SJCRH30 (cell line): ENCODE measurements at regions not wholly inside any gene's neighbourhood (a gene's known extent, or its start where the extent isn't known, plus 50 kb on each side); places are given as distances from the start of the nearest gene placed in this dataset.

Experiments used
- DNase-seq, 2 experiments: peaks; one replicate each; pipeline ENCODE4 v3.0.0-alpha.2; 2015 to 2020
- H3K27ac ChIP-seq: fragments of 250-450 bp; sonication (Bioruptor Pico); 2 replicates; pipeline ENCODE4 v1.5.1; 2020; ENCODE audit warnings: mild to moderate bottlenecking, moderate library complexity
- H3K27me3 ChIP-seq: fragments of 250-450 bp; sonication (Bioruptor Pico); 2 replicates; pipeline ENCODE4 v1.5.1; 2020; ENCODE audit warnings: mild to moderate bottlenecking, moderate library complexity
- H3K36me3 ChIP-seq: fragments of 250-450 bp; sonication (Bioruptor Pico); 2 replicates; pipeline ENCODE4 v1.5.1; 2020; ENCODE audit warnings: mild to moderate bottlenecking, moderate library complexity
- H3K4me1 ChIP-seq: fragments of 250-450 bp; sonication (Bioruptor Pico); 2 replicates; pipeline ENCODE4 v1.5.1; 2020; ENCODE audit warnings: mild to moderate bottlenecking, moderate library complexity
- H3K4me3 ChIP-seq: fragments of 250-450 bp; sonication (Bioruptor Pico); 2 replicates; pipeline ENCODE4 v1.5.1; 2020; ENCODE audit warnings: mild to moderate bottlenecking, moderate library complexity
- H3K9me3 ChIP-seq: fragments of 250-450 bp; sonication (Bioruptor Pico); replicated peaks from 2 replicates; pipeline ENCODE4 v1.5.1; 2020; ENCODE audit warnings: mild to moderate bottlenecking, moderate library complexity

GRCh38 chr20:54306985-54307710 lies 99.3 kb downstream of the PFDN4 start:
- H3K4me3 ChIP-seq, result no peak overlapping the region
- no peaks in the 10 kb centered on the region for H3K4me1 ChIP-seq
- no peak overlapping the region for H3K27ac ChIP-seq
- no peaks in the 10 kb centered on the region for H3K36me3 ChIP-seq
- DNase-seq, result no peak
- H3K9me3 ChIP-seq, result no peaks in the 10 kb centered on the region
- H3K27me3 ChIP-seq, result peaks cover 4% of the 10 kb centered on the region; the same call in 1 of the 2 replicates

- Histone ChIP-seq H3K4me1 (no peaks in the 10 kb centered on the region), H3K27me3 (peaks cover 4% of the 10 kb centered on the region), H3K36me3 (no peaks in the 10 kb centered on the region), H3K4me3 (no peak overlapping the region), H3K9me3 (no peaks in the 10 kb centered on the region), H3K27ac (no peak overlapping the region)
- no peak for DNase-seq
These were observed 100.9 kb downstream of the PFDN4 start for GRCh38 chr20:54308804-54309203.

- peaks cover 8% of the 10 kb centered on the region for H3K27me3 ChIP-seq
- no peak overlapping the region for H3K4me3 ChIP-seq
- DNase-seq, result no peak
- no peaks in the 10 kb centered on the region for H3K36me3 ChIP-seq
- H3K4me1 ChIP-seq, result no peaks in the 10 kb centered on the region
- H3K9me3 ChIP-seq, result no peaks in the 10 kb centered on the region
- H3K27ac ChIP-seq, result no peak overlapping the region
These were observed 111.0 kb downstream of the PFDN4 start for GRCh38 chr20:54318892-54319291.

GRCh38 chr20:54320148-54320607 lies 112.3 kb downstream of the PFDN4 start:
- H3K27ac ChIP-seq, result no peak overlapping the region
- no peak for DNase-seq
- H3K9me3 ChIP-seq, result no peaks in the 10 kb centered on the region
- H3K4me1 ChIP-seq, result no peaks in the 10 kb centered on the region
- H3K4me3 ChIP-seq, result no peak overlapping the region
- peaks cover 12% of the 10 kb centered on the region for H3K27me3 ChIP-seq
- no peaks in the 10 kb centered on the region for H3K36me3 ChIP-seq

- Histone ChIP-seq H3K4me1 (no peaks in the 10 kb centered on the region), H3K27ac (no peak overlapping the region), H3K4me3 (no peak overlapping the region), H3K36me3 (no peaks in the 10 kb centered on the region), H3K9me3 (no peaks in the 10 kb centered on the region), H3K27me3 (peaks cover 19% of the 10 kb centered on the region)
- no peak for DNase-seq
These were observed 113.6 kb downstream of the PFDN4 start for GRCh38 chr20:54321352-54322087.

- no peaks in the 10 kb centered on the region for H3K9me3 ChIP-seq
- H3K36me3 ChIP-seq, result no peaks in the 10 kb centered on the region
- no peak overlapping the region for H3K4me3 ChIP-seq
- H3K27ac ChIP-seq, result no peak overlapping the region
- H3K27me3 ChIP-seq, result peaks cover 19% of the 10 kb centered on the region
- no peaks in the 10 kb centered on the region for H3K4me1 ChIP-seq
- DNase-seq, result no peak
These were observed 115.4 kb downstream of the PFDN4 start for GRCh38 chr20:54323227-54323734.

GRCh38 chr20:54324041-54324440 lies 116.2 kb downstream of the PFDN4 start:
- peaks cover 19% of the 10 kb centered on the region for H3K27me3 ChIP-seq
- DNase-seq, result no peak
- H3K9me3 ChIP-seq, result no peaks in the 10 kb centered on the region
- H3K36me3 ChIP-seq, result no peaks in the 10 kb centered on the region
- no peak overlapping the region for H3K4me3 ChIP-seq
- no peaks in the 10 kb centered on the region for H3K4me1 ChIP-seq
- no peak overlapping the region for H3K27ac ChIP-seq

GRCh38 chr20:54324652-54325285 lies 116.9 kb downstream of the PFDN4 start:
- DNase-seq, result no peak
- H3K4me3 ChIP-seq, result no peak overlapping the region
- peaks cover 22% of the 10 kb centered on the region for H3K27me3 ChIP-seq
- H3K27ac ChIP-seq, result no peak overlapping the region
- H3K36me3 ChIP-seq, result no peaks in the 10 kb centered on the region
- no peaks in the 10 kb centered on the region for H3K9me3 ChIP-seq
- no peaks in the 10 kb centered on the region for H3K4me1 ChIP-seq

- Histone ChIP-seq H3K4me1 (no peaks in the 10 kb centered on the region; the same call in 1 of the 2 replicates), H3K4me3 (no peak overlapping the region), H3K27me3 (no peaks in the 10 kb centered on the region; the same call in 1 of the 2 replicates), H3K27ac (no peak overlapping the region), H3K9me3 (no peaks in the 10 kb centered on the region), H3K36me3 (no peaks in the 10 kb centered on the region)
- DNase-seq, result no peak
These were observed 127.4 kb downstream of the PFDN4 start for GRCh38 chr20:54335299-54335698.

GRCh38 chr20:54337144-54337543 lies 129.3 kb downstream of the PFDN4 start:
- Histone ChIP-seq H3K4me3 (no peak overlapping the region), H3K4me1 (no peaks in the 10 kb centered on the region), H3K9me3 (no peaks in the 10 kb centered on the region), H3K27me3 (peaks cover 6% of the 10 kb centered on the region), H3K27ac (no peak overlapping the region), H3K36me3 (no peaks in the 10 kb centered on the region)
- no peak for DNase-seq

- Histone ChIP-seq H3K27me3 (peaks cover 6% of the 10 kb centered on the region), H3K27ac (no peak overlapping the region), H3K36me3 (no peaks in the 10 kb centered on the region), H3K4me3 (no peak overlapping the region), H3K4me1 (no peaks in the 10 kb centered on the region), H3K9me3 (no peaks in the 10 kb centered on the region)
- no peak for DNase-seq
These were observed 131.2 kb downstream of the PFDN4 start for GRCh38 chr20:54339093-54339492.

GRCh38 chr20:54340206-54340605 lies 132.3 kb downstream of the PFDN4 start:
- DNase-seq, result no peak
- H3K4me1 ChIP-seq, result peaks cover 8% of the 10 kb centered on the region

GRCh38 chr20:54340667-54341081 lies 132.8 kb downstream of the PFDN4 start:
- H3K27me3 ChIP-seq, result peaks cover 6% of the 10 kb centered on the region
- no peak for DNase-seq
- peaks cover 13% of the 10 kb centered on the region for H3K4me1 ChIP-seq
- no peak overlapping the region for H3K4me3 ChIP-seq
- no peak overlapping the region for H3K27ac ChIP-seq
- no peaks in the 10 kb centered on the region for H3K9me3 ChIP-seq
- H3K36me3 ChIP-seq, result no peaks in the 10 kb centered on the region

More at GRCh38 chr20:54340206-54340605, 132.3 kb downstream of the PFDN4 start:
- Histone ChIP-seq H3K27me3 (peaks cover 6% of the 10 kb centered on the region), H3K9me3 (no peaks in the 10 kb centered on the region), H3K36me3 (no peaks in the 10 kb centered on the region), H3K4me3 (no peak overlapping the region), H3K27ac (no peak overlapping the region)

- Histone ChIP-seq H3K4me3 (no peak overlapping the region), H3K36me3 (no peaks in the 10 kb centered on the region), H3K4me1 (peaks cover 23% of the 10 kb centered on the region), H3K27ac (no peak overlapping the region), H3K9me3 (no peaks in the 10 kb centered on the region), H3K27me3 (peaks cover 6% of the 10 kb centered on the region)
- no peak for DNase-seq
These were observed 133.0 kb upstream of the DOK5 start for GRCh38 chr20:54342258-54342920.
